NCI-H526 (cell line): ENCODE measurements at regions not wholly inside any gene's neighbourhood (a gene's known extent, or its start where the extent isn't known, plus 50 kb on each side); places are given as distances from the start of the nearest gene placed in this dataset.

Experiments used
- DNase-seq, 2 experiments: peaks; one replicate each; lab custom pipeline; 2025; lab: John Stamatoyannopoulos, UW

DNA sequence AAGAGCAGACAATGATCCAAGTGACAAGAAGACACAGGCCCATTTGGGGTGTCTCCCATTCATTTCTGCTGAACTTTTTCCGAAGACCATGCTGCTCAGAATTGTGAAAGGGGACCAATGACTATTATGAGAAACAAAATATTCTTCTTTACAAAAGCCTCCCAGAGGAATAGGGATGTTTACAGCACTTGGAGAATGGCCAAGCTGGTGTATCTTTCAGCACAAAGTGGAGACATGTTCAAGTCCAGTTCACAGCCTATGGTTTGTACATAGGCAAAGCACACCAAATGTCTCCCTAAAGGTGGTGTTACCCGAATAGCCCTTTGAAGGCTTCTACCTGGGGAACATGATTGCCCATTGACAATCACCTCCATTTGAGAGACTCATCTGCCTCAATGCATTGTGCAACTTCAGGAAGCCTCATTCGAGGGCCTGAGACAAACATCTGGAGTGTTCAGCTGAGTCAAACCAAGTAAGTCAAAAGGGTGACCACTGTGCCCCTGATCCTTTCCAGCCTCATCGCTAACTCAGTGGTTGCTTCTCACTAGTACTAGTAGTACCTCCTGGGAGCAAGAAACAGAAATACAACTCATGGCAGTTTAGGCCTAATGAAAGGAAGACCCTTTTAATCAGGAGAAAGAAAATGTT, 451.0 kb upstream of the MARCKS start:
- no peak for DNase-seq

DNA sequence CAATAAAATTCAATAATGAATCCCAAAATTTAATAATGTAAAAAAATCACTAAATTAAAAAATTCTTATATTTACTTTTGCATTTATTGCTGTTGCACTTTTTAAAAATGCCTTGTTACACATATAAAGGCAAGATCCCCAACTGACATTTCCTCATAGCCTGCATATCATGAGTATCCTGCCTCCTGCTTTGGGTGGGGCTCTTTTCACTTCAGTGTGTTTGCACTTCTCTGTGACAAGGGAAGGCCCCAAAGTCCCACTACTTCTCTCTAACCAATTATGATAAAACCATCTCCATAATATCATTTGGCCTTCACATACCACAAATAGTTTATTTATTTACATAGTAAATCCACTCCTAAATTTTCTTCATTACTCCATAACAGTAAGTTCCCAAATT, 446.1 kb upstream of the MARCKS start:
- no peak for DNase-seq

GRCh38 chr6:113412589-113413357, 444.4 kb upstream of the MARCKS start:
- no peak for DNase-seq

- peak; percentile 2 to 56 for DNase-seq
Observed at GRCh38 chr6:113414511-113414910, 442.6 kb upstream of the MARCKS start.

GRCh38 chr6:113416170-113416569, 441.0 kb upstream of the MARCKS start:
- DNase-seq, result no peak

GRCh38 chr6:113420290-113420689, 436.9 kb upstream of the MARCKS start:
- DNase-seq, result no peak

GRCh38 chr6:113421997-113422396, 435.1 kb upstream of the MARCKS start:
- DNase-seq, result no peak

DNA sequence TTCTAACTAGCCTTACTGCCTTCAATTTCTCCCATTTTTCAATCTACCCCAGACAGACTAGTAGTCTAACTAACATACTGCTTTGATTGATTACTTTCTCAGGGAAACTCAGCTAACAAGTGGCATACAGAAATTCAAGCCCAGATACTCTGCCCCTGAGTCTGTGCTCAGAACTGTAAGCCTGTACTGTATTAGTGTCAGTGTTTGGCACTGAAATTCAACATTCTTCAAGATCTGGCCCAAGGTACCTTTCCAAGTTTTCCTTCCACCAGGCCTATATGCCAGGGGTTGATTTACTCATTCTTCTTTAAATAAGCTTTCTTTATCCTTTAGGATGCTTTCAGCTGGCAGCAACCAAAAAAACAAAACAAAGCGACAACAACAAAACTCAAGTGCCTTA, 433.2 kb upstream of the MARCKS start:
- no peak for DNase-seq

- no peak for DNase-seq
Observed at GRCh38 chr6:113425977-113426660, 431.0 kb upstream of the MARCKS start.

DNA sequence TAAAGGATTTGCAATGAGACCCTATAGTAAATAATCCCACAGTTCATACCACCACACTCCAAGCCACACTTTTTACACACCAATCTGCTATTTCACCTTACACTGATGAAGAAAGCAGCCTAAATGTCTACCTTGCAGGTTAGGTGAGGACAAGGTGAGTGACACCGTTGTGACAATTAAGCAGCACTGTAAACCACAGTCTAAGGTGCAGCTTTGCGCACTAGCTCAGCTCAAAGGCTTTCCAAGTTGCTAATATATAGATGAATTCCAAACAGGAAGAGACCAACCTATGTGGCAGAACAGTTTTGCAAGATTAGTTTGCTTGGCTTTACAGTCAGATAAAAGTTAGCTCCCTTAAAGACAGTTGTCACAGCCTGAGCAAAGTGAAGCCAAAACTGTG, 429.5 kb upstream of the MARCKS start:
- DNase-seq, result no peak

DNA sequence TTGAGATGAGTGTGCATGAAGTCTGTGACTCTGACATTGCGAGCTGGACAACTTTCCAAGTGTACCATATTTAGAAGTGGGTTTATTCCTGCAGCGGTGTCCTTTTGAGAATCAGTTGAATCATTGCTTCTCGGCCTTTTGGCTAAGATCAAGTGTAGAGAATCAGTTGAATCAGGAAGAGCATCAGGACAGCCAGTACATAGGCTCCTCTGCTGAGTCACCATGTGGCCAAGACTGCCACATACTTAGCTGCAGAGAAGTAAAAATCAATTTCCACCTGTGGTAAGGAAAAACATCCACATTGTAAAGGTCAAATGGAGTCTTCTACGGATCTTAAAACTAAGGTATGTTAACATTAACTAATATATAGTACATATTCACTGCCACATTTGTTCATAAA, 428.4 kb upstream of the MARCKS start:
- DNase-seq, result no peak

GRCh38 chr6:113432521-113433334, 424.4 kb upstream of the MARCKS start:
- DNase-seq, result no peak

DNA sequence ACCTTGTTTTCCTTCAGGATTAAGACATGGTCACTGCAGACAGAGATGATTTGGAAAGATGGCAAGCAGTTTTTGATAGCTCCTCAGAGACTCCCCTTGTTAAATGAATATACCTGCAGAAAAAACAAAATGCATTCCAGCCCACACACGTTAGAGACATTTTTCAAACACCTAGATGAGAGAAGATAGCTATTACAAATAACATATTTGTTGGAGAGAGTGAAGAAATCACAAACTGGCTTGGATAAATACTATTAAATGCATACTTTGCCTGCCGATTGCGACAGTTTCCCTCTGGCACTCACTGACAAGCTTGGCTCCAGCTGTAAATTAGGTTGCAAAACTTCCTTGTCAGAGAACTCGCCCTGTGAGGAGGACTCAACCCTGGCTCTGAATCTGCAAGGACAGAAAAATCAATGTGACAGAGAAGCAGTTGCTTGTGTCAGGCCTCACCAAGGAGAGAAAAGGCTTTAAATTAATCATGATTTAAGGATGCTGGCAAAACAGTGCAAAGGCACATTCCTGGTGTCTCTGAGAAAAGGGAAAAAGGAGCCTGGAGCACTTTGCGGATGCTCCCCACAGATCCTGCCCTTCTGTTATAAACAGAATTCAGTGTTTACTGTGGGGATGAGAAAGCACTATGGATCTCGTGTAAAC, 423.7 kb upstream of the MARCKS start:
- no peak for DNase-seq

GRCh38 chr6:113434641-113435040, 422.5 kb upstream of the MARCKS start:
- DNase-seq, result no peak

DNA sequence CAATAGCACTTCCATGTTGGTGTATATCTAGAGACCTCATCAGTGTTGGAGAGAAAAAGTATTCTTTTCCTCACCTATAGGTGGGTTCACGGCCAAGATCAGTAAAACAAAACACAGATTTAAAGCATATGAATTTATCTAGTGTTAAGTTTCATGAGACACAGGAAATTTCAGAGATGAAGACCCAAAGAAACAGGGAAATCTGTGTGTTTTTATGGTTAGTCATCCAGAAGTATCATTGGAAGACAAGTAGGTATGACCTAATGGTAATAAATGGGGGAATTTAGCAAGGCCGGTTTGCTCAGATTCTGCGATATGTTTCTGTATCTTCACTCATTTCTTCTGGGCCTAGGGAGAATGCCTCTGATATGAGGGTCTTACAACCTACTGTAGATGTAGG, 419.6 kb upstream of the MARCKS start:
- no peak for DNase-seq

DNA sequence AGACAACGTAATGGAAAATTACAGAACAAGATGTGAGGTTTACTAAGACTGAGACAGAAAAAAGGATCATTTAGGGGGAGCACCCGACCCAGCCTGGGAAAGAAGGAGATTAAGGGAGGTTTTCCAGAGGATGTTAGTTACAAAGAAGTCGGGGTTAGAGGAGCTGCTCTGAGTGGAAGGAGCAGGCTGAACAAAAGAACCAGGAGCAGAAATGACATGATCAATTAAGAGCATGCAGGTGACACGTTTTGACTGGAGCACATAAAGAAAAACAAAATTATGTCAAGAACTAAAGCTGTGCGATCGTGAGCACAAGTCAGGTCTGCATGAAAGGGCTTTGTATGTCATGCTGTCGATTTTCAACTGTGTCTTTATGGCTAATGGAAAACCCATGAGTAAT, 417.3 kb upstream of the MARCKS start:
- no peak for DNase-seq

DNA sequence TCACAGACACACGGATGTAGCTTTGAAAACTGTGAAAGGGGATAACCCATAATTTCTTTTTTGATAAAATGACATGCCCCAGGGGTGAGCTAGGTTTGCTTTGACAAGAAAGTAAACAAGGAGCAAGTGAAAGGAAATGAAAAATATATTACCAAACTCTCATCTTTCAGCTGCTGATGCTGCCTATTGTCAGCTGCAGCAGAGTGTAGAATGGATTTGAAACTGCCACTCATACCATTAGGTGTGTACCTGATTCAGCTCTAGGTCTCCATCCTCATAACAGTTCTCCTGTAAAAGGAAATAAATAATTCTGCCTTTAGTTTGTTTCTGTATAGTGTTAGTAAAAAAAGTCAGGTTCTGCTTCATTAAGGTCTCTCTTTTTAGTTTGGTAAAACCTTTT, 415.1 kb upstream of the MARCKS start:
- DNase-seq, result no peak

DNA sequence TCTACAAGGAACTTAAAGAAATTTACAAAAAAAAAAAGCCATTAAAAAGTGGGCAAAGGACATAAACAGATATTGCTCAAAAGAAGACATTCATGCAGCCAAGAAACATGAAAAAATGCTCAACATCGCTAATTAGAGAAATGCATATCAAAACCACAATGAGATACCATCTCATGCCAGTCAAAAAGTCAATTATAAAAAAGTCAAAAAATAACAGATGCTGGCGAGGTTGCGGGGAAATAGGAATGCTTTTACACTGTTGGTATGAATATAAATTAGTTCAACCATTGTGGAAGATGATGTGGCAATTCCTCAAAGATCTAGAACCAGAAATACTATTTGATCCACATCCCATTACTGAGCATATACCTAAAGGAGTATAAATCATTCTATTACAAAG, 411.9 kb upstream of the MARCKS start:
- no peak for DNase-seq

GRCh38 chr6:113447088-113447831, 409.9 kb upstream of the MARCKS start:
- no peak for DNase-seq

DNA sequence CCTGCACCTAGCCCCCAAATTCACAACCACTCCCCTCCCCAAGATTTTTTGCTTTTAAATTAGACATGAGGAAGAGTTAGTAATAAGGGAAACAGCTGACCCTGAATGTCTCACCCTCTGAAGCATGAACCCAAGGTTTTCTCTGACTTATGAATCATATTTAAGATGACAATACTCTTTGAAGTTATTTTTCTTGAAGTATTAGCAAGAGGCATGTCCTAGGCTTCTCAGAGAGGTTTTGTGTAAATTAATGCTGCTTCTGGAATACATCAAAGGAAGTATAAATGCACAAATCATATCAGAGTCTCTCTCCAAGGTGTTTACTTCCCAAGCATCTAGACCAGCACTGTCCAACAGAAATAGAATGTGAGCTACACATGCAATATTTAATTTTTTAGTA, 408.1 kb upstream of the MARCKS start:
- DNase-seq, result no peak

- peak in 1 of 2 experiments; percentile 4 for DNase-seq
Observed at GRCh38 chr6:113450061-113450465, 407.1 kb upstream of the MARCKS start.
